GM06990 (cell line): ENCODE measurements at regions not wholly inside any gene's neighbourhood (a gene's known extent, or its start where the extent isn't known, plus 50 kb on each side); places are given as distances from the start of the nearest gene placed in this dataset.
"Not testable (repeated sequence)": the region's sequence is repeated elsewhere in the genome, so short reads cannot be mapped to it uniquely, and the experiment has no call there.

Experiments used
- DNase-seq: peaks from one replicate; pipeline ENCODE4 v3.0.0-alpha.2; 2011; ENCODE audit not compliant: insufficient read length; ENCODE audit errors: extremely low read depth
- H3K27me3 ChIP-seq: replicated peaks from 2 replicates; pipeline ENCODE4 v1.6.0; 2011; ENCODE audit warnings: low read length; ENCODE audit not compliant: control insufficient read depth, insufficient read depth
- H3K36me3 ChIP-seq: 2 replicates; pipeline ENCODE4 v1.5.1; 2011; ENCODE audit warnings: low read length; ENCODE audit not compliant: control insufficient read depth, insufficient read depth
- H3K4me3 ChIP-seq: replicated peaks from 2 replicates; pipeline ENCODE4 v1.5.1; 2011; ENCODE audit warnings: low read depth, mild to moderate bottlenecking, control low read depth, low read length
- TF ChIP-seq, protein P1 (sequence below): IDR thresholded peaks from 2 replicates; pipeline ENCODE4 v1.5.1; 2011; ENCODE audit warnings: low read length, control low read depth, mild to moderate bottlenecking, inconsistent platforms; ENCODE audit not compliant: insufficient read depth, poor library complexity, severe bottlenecking

DNA sequence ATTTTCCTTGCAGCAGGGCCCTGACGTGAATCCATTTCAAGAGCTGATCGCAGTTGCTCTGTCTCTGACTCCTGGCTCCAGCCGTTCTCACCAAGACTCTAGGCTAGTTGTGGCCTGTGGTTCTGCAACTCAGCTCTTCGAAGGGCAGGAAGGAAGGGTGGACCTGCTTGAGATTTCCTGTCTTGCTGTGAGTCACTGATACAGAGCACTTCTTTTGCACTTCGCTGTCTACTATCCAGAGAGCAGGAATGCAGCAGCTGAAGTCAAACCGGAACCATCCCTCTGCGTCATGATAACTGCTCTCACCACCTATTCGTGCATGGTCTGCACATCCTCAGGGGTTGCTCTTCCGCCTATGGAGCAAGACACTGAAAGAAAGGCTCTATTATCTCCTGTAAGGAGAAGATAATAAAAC lies 59.7 kb downstream of the RAP2B start:
- no peak overlapping the region for H3K4me3 ChIP-seq

DNA sequence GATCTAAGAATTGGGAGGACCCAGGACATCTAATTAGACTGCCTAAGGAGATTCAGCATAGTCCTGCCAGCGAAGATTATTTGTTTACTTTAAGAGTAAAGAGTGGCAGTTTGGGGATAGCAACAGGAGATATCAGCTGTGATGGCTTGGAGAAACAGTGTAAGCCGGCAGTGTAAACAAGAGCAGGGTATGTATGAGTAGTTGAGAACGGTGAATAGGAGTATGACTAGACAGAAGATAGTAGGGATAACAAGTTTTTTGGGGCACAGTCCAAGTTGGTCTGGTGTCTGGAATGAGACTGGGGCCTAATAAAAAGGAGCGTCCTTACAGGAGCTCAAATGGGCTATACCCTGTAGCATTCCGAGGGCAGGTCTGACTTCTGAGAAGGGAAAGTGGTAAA lies 64.9 kb downstream of the RAP2B start:
- H3K4me3 ChIP-seq, DNase-seq, H3K36me3 ChIP-seq, H3K27me3 ChIP-seq: not testable (repeated sequence)

More for the DNA sequence above, 59.7 kb downstream of the RAP2B start:
- Histone ChIP-seq H3K36me3 (no peaks in the 10 kb centered on the region), H3K27me3 (no peaks in the 10 kb centered on the region)
- peak; percentile 23 for DNase-seq
- TF ChIP-seq, protein P1, sequence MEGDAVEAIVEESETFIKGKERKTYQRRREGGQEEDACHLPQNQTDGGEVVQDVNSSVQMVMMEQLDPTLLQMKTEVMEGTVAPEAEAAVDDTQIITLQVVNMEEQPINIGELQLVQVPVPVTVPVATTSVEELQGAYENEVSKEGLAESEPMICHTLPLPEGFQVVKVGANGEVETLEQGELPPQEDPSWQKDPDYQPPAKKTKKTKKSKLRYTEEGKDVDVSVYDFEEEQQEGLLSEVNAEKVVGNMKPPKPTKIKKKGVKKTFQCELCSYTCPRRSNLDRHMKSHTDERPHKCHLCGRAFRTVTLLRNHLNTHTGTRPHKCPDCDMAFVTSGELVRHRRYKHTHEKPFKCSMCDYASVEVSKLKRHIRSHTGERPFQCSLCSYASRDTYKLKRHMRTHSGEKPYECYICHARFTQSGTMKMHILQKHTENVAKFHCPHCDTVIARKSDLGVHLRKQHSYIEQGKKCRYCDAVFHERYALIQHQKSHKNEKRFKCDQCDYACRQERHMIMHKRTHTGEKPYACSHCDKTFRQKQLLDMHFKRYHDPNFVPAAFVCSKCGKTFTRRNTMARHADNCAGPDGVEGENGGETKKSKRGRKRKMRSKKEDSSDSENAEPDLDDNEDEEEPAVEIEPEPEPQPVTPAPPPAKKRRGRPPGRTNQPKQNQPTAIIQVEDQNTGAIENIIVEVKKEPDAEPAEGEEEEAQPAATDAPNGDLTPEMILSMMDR: no peak

DNA sequence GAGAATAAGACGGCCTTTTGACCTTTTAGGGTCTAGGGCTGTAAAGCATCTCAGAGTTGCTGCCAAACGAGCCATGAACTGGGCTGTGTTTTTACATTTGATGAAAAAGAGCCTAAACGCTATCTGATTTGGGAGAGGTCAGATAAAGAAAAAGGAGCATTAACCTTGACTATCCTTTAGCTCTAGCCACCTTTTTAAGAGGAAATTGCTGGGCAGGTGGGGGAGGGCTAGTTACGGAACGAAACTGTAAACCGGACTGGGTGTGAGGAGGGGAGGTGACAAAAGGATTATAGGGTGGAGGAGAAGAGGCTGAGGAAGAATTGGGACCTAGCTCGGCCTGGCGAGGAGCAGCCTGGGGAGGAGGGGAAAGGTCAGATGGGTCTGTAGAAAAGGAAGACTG lies 68.4 kb downstream of the RAP2B start:
- not testable (repeated sequence) for H3K27me3 ChIP-seq, DNase-seq, H3K4me3 ChIP-seq, H3K36me3 ChIP-seq

DNA sequence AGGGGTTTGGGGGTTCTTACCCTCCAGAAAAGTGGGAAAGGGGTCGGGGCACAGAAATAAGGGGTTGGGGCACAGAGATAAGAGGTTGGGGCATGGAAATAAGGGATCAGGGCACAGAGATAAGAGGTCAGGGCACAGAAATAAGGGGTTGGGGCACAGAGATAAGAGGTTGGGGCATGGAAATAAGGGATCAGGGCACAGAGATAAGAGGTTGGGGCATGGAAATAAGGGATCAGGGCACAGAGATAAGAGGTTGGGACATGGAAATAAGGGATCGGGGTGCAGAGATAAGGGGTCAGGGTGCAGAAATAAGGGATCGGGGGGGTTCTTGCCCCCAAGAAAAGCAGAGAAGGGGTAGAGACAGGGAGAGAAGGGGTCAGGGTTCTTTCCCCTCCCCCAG lies 69.2 kb downstream of the RAP2B start:
- not testable (repeated sequence) for H3K27me3 ChIP-seq, DNase-seq, H3K4me3 ChIP-seq, H3K36me3 ChIP-seq

DNA sequence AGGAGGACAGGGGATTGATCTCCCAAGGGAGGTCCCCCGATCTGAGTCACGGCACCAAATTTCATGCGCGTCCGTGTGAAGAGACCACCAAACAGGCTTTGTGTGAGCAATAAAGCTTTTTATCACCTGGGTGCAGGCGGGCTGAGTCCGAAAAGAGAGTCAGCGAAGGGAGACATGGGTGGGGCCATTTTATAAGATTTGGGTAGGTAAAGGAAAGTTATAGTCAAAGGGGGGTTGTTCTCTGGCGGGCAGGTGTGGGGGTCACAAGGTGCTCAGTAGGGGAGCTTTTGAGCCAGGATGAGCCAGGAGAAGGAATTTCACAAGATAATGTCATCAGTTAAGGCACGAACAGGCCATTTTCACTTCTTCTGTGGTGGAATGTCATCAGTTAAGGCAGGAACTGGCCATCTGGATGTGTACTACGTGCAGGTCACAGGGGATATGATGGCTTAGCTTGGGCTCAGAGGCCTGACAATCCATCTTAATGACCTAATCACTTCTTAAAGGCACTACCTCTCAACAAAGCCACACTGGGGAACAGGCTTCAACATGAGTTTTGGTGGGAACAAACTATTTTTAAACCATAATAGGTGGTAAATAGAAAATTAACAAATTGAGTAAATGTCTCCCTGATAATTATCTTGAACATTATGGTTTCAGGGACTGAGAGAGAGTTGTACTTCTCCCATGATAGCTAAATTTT lies 70.2 kb downstream of the RAP2B start:
- DNase-seq, H3K27me3 ChIP-seq, H3K4me3 ChIP-seq, H3K36me3 ChIP-seq: not testable (repeated sequence)

DNA sequence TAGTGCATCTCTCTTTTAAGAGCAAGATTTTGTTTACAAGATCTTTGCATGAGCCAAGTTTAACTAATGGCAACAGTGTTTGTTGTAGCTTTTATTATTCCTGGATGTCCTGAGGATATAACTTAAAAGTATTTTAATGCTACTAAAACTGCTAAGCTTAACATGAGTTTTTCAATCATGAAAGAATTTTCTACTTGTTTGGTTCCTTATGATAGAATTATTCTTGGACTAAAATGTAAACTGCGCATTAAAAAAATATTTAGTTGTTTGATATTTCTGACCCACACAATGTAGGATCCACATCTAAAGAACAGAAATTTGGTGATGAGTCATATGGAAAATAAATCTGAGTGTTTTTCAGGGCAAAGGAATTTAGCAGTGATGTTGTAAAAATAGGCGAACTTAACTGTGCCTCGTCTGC lies 70.8 kb downstream of the RAP2B start:
- Histone ChIP-seq H3K27me3 (no peaks in the 10 kb centered on the region), H3K36me3 (no peaks in the 10 kb centered on the region), H3K4me3 (no peak overlapping the region)
- TF ChIP-seq, protein P1: no peak
- DNase-seq: no peak

DNA sequence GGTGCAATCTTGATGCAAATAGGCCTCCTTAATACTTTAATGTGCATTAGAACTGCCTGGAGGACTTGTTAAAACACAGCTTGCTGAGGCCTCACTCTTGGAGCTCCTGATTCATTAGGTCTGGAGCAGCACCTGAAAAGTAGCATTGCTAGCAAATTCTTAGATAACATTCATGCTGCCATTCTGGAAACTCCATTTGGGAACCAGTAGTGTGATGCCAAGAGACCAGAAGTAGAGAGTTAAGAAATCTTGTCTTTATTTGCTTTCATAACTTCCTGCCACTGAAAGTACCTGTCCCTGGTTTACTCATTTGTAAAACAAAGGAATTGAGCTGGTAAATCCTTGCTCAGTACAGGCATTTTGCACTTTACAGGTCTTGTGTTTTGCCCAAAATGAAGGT lies 72.0 kb downstream of the RAP2B start:
- DNase-seq: no peak

More for the DNA sequence above, 72.0 kb downstream of the RAP2B start:
- Histone ChIP-seq H3K4me3 (no peak overlapping the region), H3K36me3 (no peaks in the 10 kb centered on the region), H3K27me3 (no peaks in the 10 kb centered on the region)
- TF ChIP-seq, protein P1: no peak
